ENCODE measurements at regions not wholly inside any gene's neighbourhood (a gene's known extent, or its start where the extent isn't known, plus 50 kb on each side); places are given as distances from the start of the nearest gene placed in this dataset.

DNA sequence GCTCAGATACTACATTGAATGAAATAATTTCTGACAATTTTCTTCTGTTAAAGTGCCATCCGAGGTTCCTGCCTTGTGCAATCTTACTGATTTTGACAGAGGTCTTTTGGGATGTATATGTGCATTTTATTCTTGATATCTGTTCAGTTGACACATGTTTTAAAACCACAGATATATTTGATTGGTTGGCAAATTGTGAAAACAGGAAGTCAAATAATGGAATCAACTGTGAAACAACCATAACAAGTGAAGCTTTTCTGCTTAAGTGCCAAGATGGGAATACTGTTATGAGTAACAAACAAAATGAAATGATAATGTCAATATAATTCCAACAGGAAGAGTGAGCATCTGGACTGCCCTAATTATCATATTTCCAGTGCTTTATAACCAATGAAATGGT lies 84.9 kb upstream of the TET2 start:
- TF ChIP-seq, protein P1, sequence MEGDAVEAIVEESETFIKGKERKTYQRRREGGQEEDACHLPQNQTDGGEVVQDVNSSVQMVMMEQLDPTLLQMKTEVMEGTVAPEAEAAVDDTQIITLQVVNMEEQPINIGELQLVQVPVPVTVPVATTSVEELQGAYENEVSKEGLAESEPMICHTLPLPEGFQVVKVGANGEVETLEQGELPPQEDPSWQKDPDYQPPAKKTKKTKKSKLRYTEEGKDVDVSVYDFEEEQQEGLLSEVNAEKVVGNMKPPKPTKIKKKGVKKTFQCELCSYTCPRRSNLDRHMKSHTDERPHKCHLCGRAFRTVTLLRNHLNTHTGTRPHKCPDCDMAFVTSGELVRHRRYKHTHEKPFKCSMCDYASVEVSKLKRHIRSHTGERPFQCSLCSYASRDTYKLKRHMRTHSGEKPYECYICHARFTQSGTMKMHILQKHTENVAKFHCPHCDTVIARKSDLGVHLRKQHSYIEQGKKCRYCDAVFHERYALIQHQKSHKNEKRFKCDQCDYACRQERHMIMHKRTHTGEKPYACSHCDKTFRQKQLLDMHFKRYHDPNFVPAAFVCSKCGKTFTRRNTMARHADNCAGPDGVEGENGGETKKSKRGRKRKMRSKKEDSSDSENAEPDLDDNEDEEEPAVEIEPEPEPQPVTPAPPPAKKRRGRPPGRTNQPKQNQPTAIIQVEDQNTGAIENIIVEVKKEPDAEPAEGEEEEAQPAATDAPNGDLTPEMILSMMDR (IDR thresholded peaks at IDR 0.05), result no peak
- TF ChIP-seq POLR2A (IDR thresholded peaks at IDR 0.05), result no peak
- TF ChIP-seq POLR2AphosphoS5 (IDR thresholded peaks at IDR 0.05), result no peak
